Smooth muscle cell (in vitro differentiated cells): ENCODE measurements at regions not wholly inside any gene's neighbourhood (a gene's known extent, or its start where the extent isn't known, plus 50 kb on each side); places are given as distances from the start of the nearest gene placed in this dataset.
A peak's percentile ranks its signal among the peaks of the same experiment; 100 is the strongest.

Experiments
- DNase-seq: peaks from one replicate; lab custom pipeline; 2025; ENCODE audit not compliant: unreplicated experiment; lab: John Stamatoyannopoulos, UW
- H2AFZ ChIP-seq: fragments of 200-600 bp; sonication (generic); 2 replicates; pipeline ENCODE4 v1.6.0; 2016; ENCODE audit warnings: antibody characterized with exemption, low read depth, mild to moderate bottlenecking
- H3F3A ChIP-seq: fragments of 200-600 bp; sonication (generic); 2 replicates; pipeline ENCODE4 v1.6.0; 2017; ENCODE audit warnings: antibody characterized with exemption, low read depth
- H3K27ac ChIP-seq: fragments of 200-600 bp; sonication (generic); 2 replicates; pipeline ENCODE4 v1.5.1; 2016; ENCODE audit warnings: low read depth, mild to moderate bottlenecking
- H3K27me3 ChIP-seq: fragments of 200-600 bp; sonication (generic); 2 replicates; pipeline ENCODE4 v1.6.1; 2016; ENCODE audit warnings: low read depth, mild to moderate bottlenecking
- H3K36me3 ChIP-seq: fragments of 200-600 bp; sonication (generic); 2 replicates; pipeline ENCODE4 v1.5.1; 2016; ENCODE audit warnings: low read depth
- H3K4me1 ChIP-seq: fragments of 200-600 bp; sonication (generic); 2 replicates; pipeline ENCODE4 v1.5.1; 2016; ENCODE audit warnings: low read depth
- H3K4me2 ChIP-seq: fragments of 200-600 bp; sonication (generic); 2 replicates; pipeline ENCODE4 v1.6.0; 2016; ENCODE audit warnings: mild to moderate bottlenecking
- H3K4me3 ChIP-seq: fragments of 200-600 bp; sonication (generic); 2 replicates; pipeline ENCODE4 v1.5.1; 2016; ENCODE audit warnings: mild to moderate bottlenecking
- H3K79me2 ChIP-seq: fragments of 200-600 bp; sonication (generic); 2 replicates; pipeline ENCODE4 v1.6.0; 2016; ENCODE audit warnings: low read depth, mild to moderate bottlenecking
- H3K9ac ChIP-seq: fragments of 200-600 bp; sonication (generic); 2 replicates; pipeline ENCODE4 v1.6.0; 2016; ENCODE audit warnings: low read depth
- H3K9me3 ChIP-seq: fragments of 200-600 bp; sonication (generic); replicated peaks from 2 replicates; pipeline ENCODE4 v1.5.1; 2016; ENCODE audit warnings: low read depth
- H4K20me1 ChIP-seq: fragments of 200-600 bp; sonication (generic); 2 replicates; pipeline ENCODE4 v1.6.0; 2016; ENCODE audit warnings: low read depth
- CTCF ChIP-seq: fragments of 200-600 bp; sonication (generic); IDR thresholded peaks from 2 replicates; pipeline ENCODE4 v1.5.1; 2017; ENCODE audit warnings: borderline replicate concordance, mild to moderate bottlenecking, antibody characterized with exemption; ENCODE audit not compliant: insufficient read depth, poor library complexity, severe bottlenecking
- WGBS: methylation state at CpG from one replicate; pipeline ENCODE4 v1.1.7; 2016; ENCODE audit warnings: low lambda C conversion rate; 5-methylcytosine and 5-hydroxymethylcytosine counted together

- Histone ChIP-seq H3F3A (no peaks in the 10 kb centered on the region), H3K27me3 (no peaks in the 10 kb centered on the region), H2AFZ (no peak overlapping the region), H3K4me1 (peaks cover 2% of the 10 kb centered on the region), H3K36me3 (no peaks in the 10 kb centered on the region), H3K4me2 (no peak overlapping the region), H3K79me2 (no peaks in the 10 kb centered on the region), H3K9ac (no peak overlapping the region), H3K9me3 (no peaks in the 10 kb centered on the region), H4K20me1 (no peaks in the 10 kb centered on the region), H3K4me3 (no peak overlapping the region), H3K27ac (no peak overlapping the region)
- DNase-seq = no peak
- 85% methylated on average over 3 of the region's 3 CpGs for WGBS
- no peak for TF ChIP-seq CTCF
Observed at GRCh38 chr4:162510937-162511336, 347.1 kb upstream of the FSTL5 start.

GRCh38 chr4:162510115-162510514 is 346.3 kb upstream of the FSTL5 start:
- H2AFZ ChIP-seq = peak overlapping the region; percentile 40
- DNase-seq = no peak
- H3K4me1 ChIP-seq = peaks cover 5% of the 10 kb centered on the region
- H3K27me3 ChIP-seq = no peaks in the 10 kb centered on the region
- no peak overlapping the region for H3K4me2 ChIP-seq
- no peak overlapping the region for H3K27ac ChIP-seq
- H4K20me1 ChIP-seq = no peaks in the 10 kb centered on the region
- no peak overlapping the region for H3K9ac ChIP-seq
- no peak overlapping the region for H3K4me3 ChIP-seq
- H3K9me3 ChIP-seq = no peaks in the 10 kb centered on the region
- TF ChIP-seq CTCF = no peak
- WGBS = 88% methylated on average over 4 of the region's 4 CpGs
- no peaks in the 10 kb centered on the region for H3K79me2 ChIP-seq
- H3K36me3 ChIP-seq = no peaks in the 10 kb centered on the region
- no peaks in the 10 kb centered on the region for H3F3A ChIP-seq

- H4K20me1 ChIP-seq = no peaks in the 10 kb centered on the region
- H3K27me3 ChIP-seq = no peaks in the 10 kb centered on the region
- H3K4me3 ChIP-seq = no peak overlapping the region
- no peaks in the 10 kb centered on the region for H3K36me3 ChIP-seq
- H3K4me2 ChIP-seq = no peak overlapping the region
- 98% methylated on average over 1 of the region's 1 CpG for WGBS
- H2AFZ ChIP-seq = no peak overlapping the region
- peaks cover 5% of the 10 kb centered on the region for H3K4me1 ChIP-seq
- no peaks in the 10 kb centered on the region for H3F3A ChIP-seq
- DNase-seq = no peak
- H3K9me3 ChIP-seq = no peaks in the 10 kb centered on the region
- no peak overlapping the region for H3K9ac ChIP-seq
- no peaks in the 10 kb centered on the region for H3K79me2 ChIP-seq
- no peak overlapping the region for H3K27ac ChIP-seq
- no peak for TF ChIP-seq CTCF
Observed at GRCh38 chr4:162509333-162509732, 345.5 kb upstream of the FSTL5 start.

- no peaks in the 10 kb centered on the region for H3K9me3 ChIP-seq
- H3K79me2 ChIP-seq = no peaks in the 10 kb centered on the region
- H3K4me3 ChIP-seq = peak overlapping the region; percentile 27
- DNase-seq = no peak
- H2AFZ ChIP-seq = peak overlapping the region; percentile 2
- H3K9ac ChIP-seq = no peak overlapping the region
- H3K4me2 ChIP-seq = peak overlapping the region; percentile 79
- no peaks in the 10 kb centered on the region for H3K36me3 ChIP-seq
- TF ChIP-seq CTCF = no peak
- no peaks in the 10 kb centered on the region for H3K27me3 ChIP-seq
- H3K4me1 ChIP-seq = peaks cover 5% of the 10 kb centered on the region
- no peaks in the 10 kb centered on the region for H3F3A ChIP-seq
- H4K20me1 ChIP-seq = no peaks in the 10 kb centered on the region
- H3K27ac ChIP-seq = peak overlapping the region; percentile 26
- WGBS = 55% methylated on average over 2 of the region's 2 CpGs
Observed at GRCh38 chr4:162506253-162506652, 342.5 kb upstream of the FSTL5 start.
